Activated CD4-positive, alpha-beta memory T cell treated with anti-CD3 and anti-CD28 coated beads for 36 hours (primary cell): ENCODE measurements at regions not wholly inside any gene's neighbourhood (a gene's known extent, or its start where the extent isn't known, plus 50 kb on each side); places are given as distances from the start of the nearest gene placed in this dataset.

Source experiments
- CTCF ChIA-PET: fragments of 350-600 bp; sonication (Branson Sonifier 250); formaldehyde crosslinking; loops from one replicate; lab custom pipeline; 2021; ENCODE audit warnings: antibody characterized with exemption, inconsistent platforms; lab: Charles Lee
- POLR2A ChIA-PET: fragments of 350-600 bp; sonication (Branson Sonifier 250); formaldehyde crosslinking; loops from one replicate; lab custom pipeline; 2021; ENCODE audit warnings: antibody characterized with exemption; lab: Charles Lee
- DNase-seq: peaks from one replicate; pipeline ENCODE4 v3.0.0-alpha.2; 2020
- H3K27ac Mint-ChIP-seq: one replicate; pipeline ENCODE4 v1.8.0; 2021; ENCODE audit warnings: mixed read lengths
- H3K27me3 Mint-ChIP-seq: one replicate; pipeline ENCODE4 v1.8.0; 2021; ENCODE audit warnings: mixed read lengths
- H3K36me3 Mint-ChIP-seq: one replicate; pipeline ENCODE4 v1.8.0; 2021; ENCODE audit warnings: mixed read lengths
- H3K4me1 Mint-ChIP-seq: one replicate; pipeline ENCODE4 v1.8.0; 2021; ENCODE audit warnings: low read depth, mixed read lengths
- H3K4me3 Mint-ChIP-seq: one replicate; pipeline ENCODE4 v1.8.0; 2021; ENCODE audit warnings: mild to moderate bottlenecking, mixed read lengths
- H3K9me3 Mint-ChIP-seq: one replicate; pipeline ENCODE4 v1.8.0; 2021; ENCODE audit warnings: mixed read lengths
- intact Hi-C: fragments of 100-400 bp; cut with micrococcal nuclease; formaldehyde crosslinking; loops from one replicate; pipeline ENCODE4 v1.15.1; 2023

GRCh38 chr1:208654241-208654640 lies 410.1 kb upstream of the PLXNA2 start:
- DNase-seq: no peak
- POLR2A ChIA-PET: no interaction called here
- no peaks in the 10 kb centered on the region for H3K36me3 Mint-ChIP-seq
- no peaks in the 10 kb centered on the region for H3K4me1 Mint-ChIP-seq
- no peak overlapping the region for H3K27ac Mint-ChIP-seq
- peaks cover 19% of the 10 kb centered on the region for H3K27me3 Mint-ChIP-seq
- CTCF ChIA-PET: interaction anchor here (1.0 kb wide), 1 partner anchor 350 kb away, joined by 3 read pairs; no protein-coding TSS in a partner anchor
- H3K4me3 Mint-ChIP-seq: no peak overlapping the region
- intact Hi-C loops: loop anchor here (5.0 kb wide), 2 partner anchors 553 to 913 kb away; no protein-coding TSS in a partner anchor
- no peaks in the 10 kb centered on the region for H3K9me3 Mint-ChIP-seq

GRCh38 chr1:208665936-208666335 lies 421.8 kb upstream of the PLXNA2 start:
- no peak for DNase-seq
- Mint-ChIP-seq H3K9me3 (no peaks in the 10 kb centered on the region), H3K4me1 (no peaks in the 10 kb centered on the region), H3K27ac (no peak overlapping the region), H3K36me3 (no peaks in the 10 kb centered on the region), H3K27me3 (peaks cover 3% of the 10 kb centered on the region), H3K4me3 (no peak overlapping the region)
- POLR2A ChIA-PET: no interaction called here
- CTCF ChIA-PET: interaction anchor here (1.3 kb wide), 1 partner anchor 13 kb away, joined by 4 read pairs; no protein-coding TSS in a partner anchor
- intact Hi-C loops: no loop called here

GRCh38 chr1:208668991-208669390 lies 424.8 kb upstream of the PLXNA2 start:
- Mint-ChIP-seq H3K4me3 (no peak overlapping the region), H3K27me3 (no peaks in the 10 kb centered on the region), H3K27ac (no peak overlapping the region), H3K9me3 (no peaks in the 10 kb centered on the region), H3K36me3 (no peaks in the 10 kb centered on the region), H3K4me1 (no peaks in the 10 kb centered on the region)
- CTCF ChIA-PET: interaction anchor here (1.4 kb wide), 1 partner anchor 17 kb away, joined by 4 read pairs; no protein-coding TSS in a partner anchor
- DNase-seq: no peak
- POLR2A ChIA-PET: no interaction called here
- intact Hi-C loops: no loop called here

DNA sequence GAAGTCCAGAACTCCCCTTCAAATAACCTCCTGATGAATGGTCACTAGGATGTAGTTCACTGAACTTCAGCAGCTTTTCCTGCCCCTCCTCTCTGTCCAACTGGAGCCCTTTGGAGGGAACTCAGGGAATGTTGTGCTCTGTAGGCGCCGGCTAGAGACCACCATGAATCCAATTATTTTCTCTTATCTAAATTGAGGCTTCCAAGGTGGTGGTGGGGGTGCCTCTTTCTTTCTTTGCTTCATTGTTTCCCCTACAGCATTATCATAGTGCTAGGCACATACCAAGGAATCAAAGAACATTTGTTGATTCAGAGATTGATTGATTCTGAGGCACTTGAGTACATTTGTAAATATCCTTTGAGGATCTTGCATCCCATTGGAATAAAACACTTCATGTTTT lies 426.6 kb upstream of the PLXNA2 start:
- no peaks in the 10 kb centered on the region for H3K36me3 Mint-ChIP-seq
- no peaks in the 10 kb centered on the region for H3K27me3 Mint-ChIP-seq
- CTCF ChIA-PET: no interaction called here
- H3K27ac Mint-ChIP-seq: no peak overlapping the region
- no peaks in the 10 kb centered on the region for H3K4me1 Mint-ChIP-seq
- no peaks in the 10 kb centered on the region for H3K9me3 Mint-ChIP-seq
- intact Hi-C loops: no loop called here
- no peak overlapping the region for H3K4me3 Mint-ChIP-seq
- DNase-seq: no peak
- POLR2A ChIA-PET: no interaction called here

- H3K4me1 Mint-ChIP-seq: no peaks in the 10 kb centered on the region
- no peaks in the 10 kb centered on the region for H3K36me3 Mint-ChIP-seq
- DNase-seq: no peak
- H3K27ac Mint-ChIP-seq: no peak overlapping the region
- H3K27me3 Mint-ChIP-seq: peaks cover 5% of the 10 kb centered on the region
- no peaks in the 10 kb centered on the region for H3K9me3 Mint-ChIP-seq
- POLR2A ChIA-PET: no interaction called here
- H3K4me3 Mint-ChIP-seq: no peak overlapping the region
- CTCF ChIA-PET: no interaction called here
- intact Hi-C loops: no loop called here
Observed at GRCh38 chr1:208681878-208682663, 437.9 kb upstream of the PLXNA2 start.

- Mint-ChIP-seq H3K36me3 (no peaks in the 10 kb centered on the region), H3K4me1 (no peaks in the 10 kb centered on the region), H3K4me3 (no peak overlapping the region), H3K27ac (no peak overlapping the region), H3K27me3 (peaks cover 5% of the 10 kb centered on the region), H3K9me3 (no peaks in the 10 kb centered on the region)
- POLR2A ChIA-PET: no interaction called here
- CTCF ChIA-PET: no interaction called here
- no peak for DNase-seq
- intact Hi-C loops: no loop called here
Observed at GRCh38 chr1:208682664-208683013, 438.5 kb upstream of the PLXNA2 start.

DNA sequence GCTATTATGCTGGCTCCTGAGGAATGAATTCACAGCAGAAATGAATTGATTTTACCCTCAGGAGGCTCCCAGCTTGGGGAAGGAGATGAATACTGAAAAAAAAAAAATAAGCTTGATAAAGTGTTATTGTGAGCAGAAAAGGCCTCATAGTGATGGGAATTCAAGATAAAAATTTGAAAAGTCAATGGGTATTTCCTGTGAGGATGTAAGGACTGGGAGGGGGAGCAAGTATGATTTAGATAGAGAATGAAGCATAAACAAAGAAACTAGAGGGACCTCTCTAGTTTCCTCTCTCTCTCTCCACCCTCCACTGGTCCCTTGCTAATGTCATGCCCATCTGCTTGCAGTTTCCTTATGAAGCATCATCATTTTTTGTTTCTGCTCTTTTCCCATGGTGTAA lies 439.0 kb upstream of the PLXNA2 start:
- no peak for DNase-seq
- Mint-ChIP-seq H3K4me1 (no peaks in the 10 kb centered on the region), H3K27me3 (peaks cover 5% of the 10 kb centered on the region), H3K4me3 (no peak overlapping the region), H3K9me3 (no peaks in the 10 kb centered on the region), H3K36me3 (no peaks in the 10 kb centered on the region), H3K27ac (no peak overlapping the region)
- intact Hi-C loops: no loop called here
- ChIA-PET POLR2A (no interaction called here), CTCF (no interaction called here)

GRCh38 chr1:208684192-208684591 lies 440.0 kb upstream of the PLXNA2 start:
- intact Hi-C loops: no loop called here
- no peak for DNase-seq
- Mint-ChIP-seq H3K9me3 (no peaks in the 10 kb centered on the region), H3K27ac (no peak overlapping the region), H3K27me3 (peaks cover 3% of the 10 kb centered on the region), H3K4me3 (no peak overlapping the region), H3K36me3 (no peaks in the 10 kb centered on the region), H3K4me1 (no peaks in the 10 kb centered on the region)
- CTCF ChIA-PET: interaction anchor here (0.6 to 1.3 kb wide), 2 partner anchors 32 to 330 kb away, joined by 4 read pairs; no protein-coding TSS in a partner anchor
- POLR2A ChIA-PET: no interaction called here

- ChIA-PET CTCF (no interaction called here), POLR2A (no interaction called here)
- intact Hi-C loops: no loop called here
- DNase-seq: no peak
- Mint-ChIP-seq H3K9me3 (no peaks in the 10 kb centered on the region), H3K36me3 (no peaks in the 10 kb centered on the region), H3K4me3 (no peak overlapping the region), H3K4me1 (no peaks in the 10 kb centered on the region), H3K27me3 (peaks cover 8% of the 10 kb centered on the region), H3K27ac (no peak overlapping the region)
Observed at GRCh38 chr1:208686592-208686991, 442.4 kb upstream of the PLXNA2 start.

GRCh38 chr1:208688656-208689315 lies 444.6 kb upstream of the PLXNA2 start:
- DNase-seq: no peak
- Mint-ChIP-seq H3K36me3 (no peaks in the 10 kb centered on the region), H3K4me1 (no peaks in the 10 kb centered on the region), H3K27ac (no peak overlapping the region), H3K9me3 (no peaks in the 10 kb centered on the region), H3K27me3 (peaks cover 6% of the 10 kb centered on the region), H3K4me3 (no peak overlapping the region)
- ChIA-PET CTCF (no interaction called here), POLR2A (no interaction called here)
- intact Hi-C loops: no loop called here

DNA sequence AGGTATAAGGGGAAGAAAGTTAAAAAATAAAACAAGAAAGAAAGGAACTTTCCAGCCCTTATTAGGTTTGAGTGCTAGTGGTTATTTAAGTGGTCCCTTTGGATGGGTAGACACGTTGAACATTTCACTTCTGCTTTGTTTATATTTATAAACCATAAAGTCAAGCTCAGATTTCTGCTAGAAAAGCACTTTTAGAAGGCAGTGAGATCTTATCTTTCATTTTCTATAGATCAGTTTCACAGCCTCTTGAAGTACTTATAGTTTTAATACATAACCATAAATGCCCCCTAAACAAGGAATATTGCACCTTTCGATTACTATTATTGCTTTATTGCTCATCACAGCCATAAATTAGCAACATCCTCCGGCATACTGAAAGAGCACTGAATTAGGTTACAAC lies 446.8 kb upstream of the PLXNA2 start:
- intact Hi-C loops: no loop called here
- CTCF ChIA-PET: no interaction called here
- no peaks in the 10 kb centered on the region for H3K4me1 Mint-ChIP-seq
- H3K4me3 Mint-ChIP-seq: no peak overlapping the region
- H3K27ac Mint-ChIP-seq: no peak overlapping the region
- DNase-seq: no peak
- H3K36me3 Mint-ChIP-seq: no peaks in the 10 kb centered on the region
- POLR2A ChIA-PET: no interaction called here
- peaks cover 8% of the 10 kb centered on the region for H3K27me3 Mint-ChIP-seq
- no peaks in the 10 kb centered on the region for H3K9me3 Mint-ChIP-seq

DNA sequence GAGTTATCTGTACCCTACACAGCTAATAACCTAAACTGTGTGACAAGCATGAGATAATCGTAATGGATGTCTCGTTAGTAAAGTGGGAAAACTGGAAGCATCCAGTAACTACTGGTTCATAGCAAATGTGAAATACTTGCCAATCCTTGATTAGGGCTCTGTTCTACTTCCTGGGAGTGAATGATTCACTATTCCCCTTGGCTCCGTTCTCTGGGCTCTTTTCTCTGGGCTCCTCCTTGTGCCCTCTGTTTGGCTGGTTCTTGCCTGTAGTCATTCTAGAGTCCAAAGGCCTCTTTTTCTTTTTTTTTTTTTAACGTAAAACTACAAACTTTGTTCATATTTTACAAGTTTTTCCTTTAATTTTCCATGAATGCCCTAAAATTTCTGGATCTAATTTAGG lies 465.8 kb upstream of the PLXNA2 start:
- intact Hi-C loops: no loop called here
- H3K27me3 Mint-ChIP-seq: no peaks in the 10 kb centered on the region
- H3K36me3 Mint-ChIP-seq: no peaks in the 10 kb centered on the region
- H3K4me1 Mint-ChIP-seq: no peaks in the 10 kb centered on the region
- ChIA-PET POLR2A (no interaction called here), CTCF (no interaction called here)
- DNase-seq: no peak
- H3K9me3 Mint-ChIP-seq: no peaks in the 10 kb centered on the region
- no peak overlapping the region for H3K27ac Mint-ChIP-seq
- H3K4me3 Mint-ChIP-seq: no peak overlapping the region

- no peak for DNase-seq
Observed at GRCh38 chr1:208714323-208714722, 470.1 kb upstream of the PLXNA2 start.

More at GRCh38 chr1:208714323-208714722, 470.1 kb upstream of the PLXNA2 start:
- CTCF ChIA-PET: no interaction called here
- Mint-ChIP-seq H3K4me1 (no peaks in the 10 kb centered on the region), H3K27ac (no peak overlapping the region), H3K4me3 (no peak overlapping the region), H3K36me3 (no peaks in the 10 kb centered on the region), H3K27me3 (peaks cover 2% of the 10 kb centered on the region), H3K9me3 (no peaks in the 10 kb centered on the region)
- POLR2A ChIA-PET: no interaction called here
- intact Hi-C loops: no loop called here
